B cell (primary cell): ENCODE measurements at regions not wholly inside any gene's neighbourhood (a gene's known extent, or its start where the extent isn't known, plus 50 kb on each side); places are given as distances from the start of the nearest gene placed in this dataset.

ENCODE experiments used
- EZH2 ChIP-seq: IDR thresholded peaks from 2 replicates; pipeline ENCODE4 v1.6.1; 2012; ENCODE audit warnings: borderline replicate concordance, low read depth, mild to moderate bottlenecking, moderate library complexity, low read length; ENCODE audit not compliant: insufficient read depth, poor library complexity, severe bottlenecking
- TF ChIP-seq, protein P1 (sequence below): fragments of 200-600 bp; IDR thresholded peaks from one replicate; pipeline ENCODE4 v1.8.0; 2022; ENCODE audit warnings: antibody characterized with exemption, mild to moderate bottlenecking

DNA sequence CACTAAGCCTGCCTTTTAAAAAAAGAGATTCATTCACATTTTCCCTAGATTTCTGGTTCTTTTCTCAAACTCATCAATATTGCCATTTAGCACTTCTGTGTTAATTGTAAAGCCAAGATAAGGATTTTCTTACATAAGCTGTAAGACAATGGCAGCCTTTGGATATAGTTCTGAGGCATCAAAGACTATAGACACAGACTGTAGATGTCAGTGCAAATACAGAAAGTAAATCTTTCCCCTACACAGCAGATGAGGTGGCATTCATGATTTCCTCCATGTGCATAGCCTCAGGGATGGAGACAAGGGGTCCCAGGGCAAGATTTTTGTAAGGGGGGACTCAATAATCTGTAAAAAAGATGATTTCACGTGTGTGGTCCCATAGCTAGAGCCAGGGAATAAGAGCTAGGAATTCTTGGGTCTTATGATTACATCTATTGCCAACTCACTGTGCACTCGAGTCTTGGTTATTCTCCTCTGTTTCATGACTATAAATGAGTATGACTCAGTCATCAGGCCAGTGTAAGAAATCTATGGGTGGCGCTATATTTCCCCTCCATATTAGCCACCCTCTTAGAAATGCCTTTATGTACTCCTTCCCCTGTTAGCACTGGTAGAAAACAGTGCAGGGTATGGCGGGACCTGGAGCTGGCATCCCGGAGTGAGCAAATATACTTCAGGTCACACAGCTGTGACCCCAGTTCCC, 207.5 kb downstream of the EXOC5 start:
- TF ChIP-seq, protein P1, sequence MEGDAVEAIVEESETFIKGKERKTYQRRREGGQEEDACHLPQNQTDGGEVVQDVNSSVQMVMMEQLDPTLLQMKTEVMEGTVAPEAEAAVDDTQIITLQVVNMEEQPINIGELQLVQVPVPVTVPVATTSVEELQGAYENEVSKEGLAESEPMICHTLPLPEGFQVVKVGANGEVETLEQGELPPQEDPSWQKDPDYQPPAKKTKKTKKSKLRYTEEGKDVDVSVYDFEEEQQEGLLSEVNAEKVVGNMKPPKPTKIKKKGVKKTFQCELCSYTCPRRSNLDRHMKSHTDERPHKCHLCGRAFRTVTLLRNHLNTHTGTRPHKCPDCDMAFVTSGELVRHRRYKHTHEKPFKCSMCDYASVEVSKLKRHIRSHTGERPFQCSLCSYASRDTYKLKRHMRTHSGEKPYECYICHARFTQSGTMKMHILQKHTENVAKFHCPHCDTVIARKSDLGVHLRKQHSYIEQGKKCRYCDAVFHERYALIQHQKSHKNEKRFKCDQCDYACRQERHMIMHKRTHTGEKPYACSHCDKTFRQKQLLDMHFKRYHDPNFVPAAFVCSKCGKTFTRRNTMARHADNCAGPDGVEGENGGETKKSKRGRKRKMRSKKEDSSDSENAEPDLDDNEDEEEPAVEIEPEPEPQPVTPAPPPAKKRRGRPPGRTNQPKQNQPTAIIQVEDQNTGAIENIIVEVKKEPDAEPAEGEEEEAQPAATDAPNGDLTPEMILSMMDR, result no peak
- TF ChIP-seq EZH2, result no peak
